Hepatocyte (in vitro differentiated cells): ENCODE measurements at regions not wholly inside any gene's neighbourhood (a gene's known extent, or its start where the extent isn't known, plus 50 kb on each side); places are given as distances from the start of the nearest gene placed in this dataset.

Experiments used
- DNase-seq: peaks from one replicate; pipeline ENCODE4 v3.0.0-alpha.2; 2016; ENCODE audit warnings: low spot score
- H2AFZ ChIP-seq: fragments of 200-600 bp; sonication (generic); 2 replicates; pipeline ENCODE4 v1.6.0; 2016; ENCODE audit warnings: antibody characterized with exemption, mild to moderate bottlenecking
- H3K27ac ChIP-seq: fragments of 200-600 bp; sonication (generic); 2 replicates; pipeline ENCODE4 v1.5.1; 2016; ENCODE audit warnings: mild to moderate bottlenecking
- H3K27me3 ChIP-seq: fragments of 200-600 bp; sonication (generic); 2 replicates; pipeline ENCODE4 v1.6.1; 2016
- H3K36me3 ChIP-seq: fragments of 200-600 bp; sonication (generic); replicated peaks from 2 replicates; pipeline ENCODE4 v1.5.1; 2016; ENCODE audit warnings: low read depth; ENCODE audit not compliant: insufficient read depth
- H3K4me1 ChIP-seq: fragments of 200-600 bp; sonication (generic); 2 replicates; pipeline ENCODE4 v1.5.1; 2016; ENCODE audit warnings: mild to moderate bottlenecking, moderate library complexity; ENCODE audit not compliant: insufficient read depth
- H3K4me2 ChIP-seq: fragments of 200-600 bp; sonication (generic); 2 replicates; pipeline ENCODE4 v1.6.0; 2016
- H3K4me3 ChIP-seq: fragments of 200-600 bp; sonication (generic); 2 replicates; pipeline ENCODE4 v1.5.1; 2016; ENCODE audit warnings: mild to moderate bottlenecking
- H3K79me2 ChIP-seq: fragments of 200-600 bp; sonication (generic); 2 replicates; pipeline ENCODE4 v1.6.0; 2017; ENCODE audit warnings: mild to moderate bottlenecking
- H3K9me2 ChIP-seq: fragments of 200-600 bp; sonication (generic); replicated peaks from 2 replicates; pipeline ENCODE4 v1.6.0; 2017; ENCODE audit warnings: mild to moderate bottlenecking; ENCODE audit not compliant: insufficient read depth
- H3K9me3 ChIP-seq: fragments of 200-600 bp; sonication (generic); 2 replicates; pipeline ENCODE4 v1.5.1; 2016; ENCODE audit warnings: low read depth, mild to moderate bottlenecking
- H4K20me1 ChIP-seq: fragments of 200-600 bp; sonication (generic); 2 replicates; pipeline ENCODE4 v1.6.0; 2016; ENCODE audit warnings: mild to moderate bottlenecking; ENCODE audit not compliant: insufficient read depth, poor library complexity, severe bottlenecking
- EZH2 ChIP-seq: fragments of 200-600 bp; sonication (generic); IDR thresholded peaks from 2 replicates; pipeline ENCODE4 v1.6.1; 2016; ENCODE audit warnings: antibody characterized with exemption, mild to moderate bottlenecking, borderline replicate concordance
- EZH2phosphoT487 ChIP-seq: fragments of 200-600 bp; sonication (generic); IDR thresholded peaks from one replicate; pipeline ENCODE4 v1.6.1; 2018; ENCODE audit warnings: antibody characterized with exemption, mild to moderate bottlenecking, low read depth, moderate library complexity; ENCODE audit not compliant: unreplicated experiment, severe bottlenecking
- WGBS: methylation state at CpG from one replicate; pipeline ENCODE4 v1.1.6; 2016; ENCODE audit warnings: low lambda C conversion rate; ENCODE audit errors: missing lambda C conversion rate; 5-methylcytosine and 5-hydroxymethylcytosine counted together
- TF ChIP-seq, protein P1 (sequence below): fragments of 200-600 bp; sonication (generic); IDR thresholded peaks from 2 replicates; pipeline ENCODE4 v1.5.1; 2016; ENCODE audit warnings: antibody characterized with exemption, mild to moderate bottlenecking; ENCODE audit not compliant: poor library complexity

GRCh38 chr3:117656391-117656790 is 946.8 kb downstream of the TUSC7 start:
- Histone ChIP-seq H3K9me2 (no peaks in the 10 kb centered on the region), H2AFZ (no peak overlapping the region), H3K9me3 (no peaks in the 10 kb centered on the region), H3K36me3 (no peaks in the 10 kb centered on the region), H3K4me2 (no peak overlapping the region), H3K27me3 (no peaks in the 10 kb centered on the region), H3K79me2 (no peaks in the 10 kb centered on the region), H4K20me1 (no peaks in the 10 kb centered on the region), H3K27ac (no peak overlapping the region), H3K4me3 (no peak overlapping the region), H3K4me1 (no peaks in the 10 kb centered on the region)
- 90% methylated on average over 1 of the region's 1 CpG for WGBS
- TF ChIP-seq, protein P1, sequence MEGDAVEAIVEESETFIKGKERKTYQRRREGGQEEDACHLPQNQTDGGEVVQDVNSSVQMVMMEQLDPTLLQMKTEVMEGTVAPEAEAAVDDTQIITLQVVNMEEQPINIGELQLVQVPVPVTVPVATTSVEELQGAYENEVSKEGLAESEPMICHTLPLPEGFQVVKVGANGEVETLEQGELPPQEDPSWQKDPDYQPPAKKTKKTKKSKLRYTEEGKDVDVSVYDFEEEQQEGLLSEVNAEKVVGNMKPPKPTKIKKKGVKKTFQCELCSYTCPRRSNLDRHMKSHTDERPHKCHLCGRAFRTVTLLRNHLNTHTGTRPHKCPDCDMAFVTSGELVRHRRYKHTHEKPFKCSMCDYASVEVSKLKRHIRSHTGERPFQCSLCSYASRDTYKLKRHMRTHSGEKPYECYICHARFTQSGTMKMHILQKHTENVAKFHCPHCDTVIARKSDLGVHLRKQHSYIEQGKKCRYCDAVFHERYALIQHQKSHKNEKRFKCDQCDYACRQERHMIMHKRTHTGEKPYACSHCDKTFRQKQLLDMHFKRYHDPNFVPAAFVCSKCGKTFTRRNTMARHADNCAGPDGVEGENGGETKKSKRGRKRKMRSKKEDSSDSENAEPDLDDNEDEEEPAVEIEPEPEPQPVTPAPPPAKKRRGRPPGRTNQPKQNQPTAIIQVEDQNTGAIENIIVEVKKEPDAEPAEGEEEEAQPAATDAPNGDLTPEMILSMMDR = no peak
- TF ChIP-seq EZH2phosphoT487 = no peak
- DNase-seq = no peak

DNA sequence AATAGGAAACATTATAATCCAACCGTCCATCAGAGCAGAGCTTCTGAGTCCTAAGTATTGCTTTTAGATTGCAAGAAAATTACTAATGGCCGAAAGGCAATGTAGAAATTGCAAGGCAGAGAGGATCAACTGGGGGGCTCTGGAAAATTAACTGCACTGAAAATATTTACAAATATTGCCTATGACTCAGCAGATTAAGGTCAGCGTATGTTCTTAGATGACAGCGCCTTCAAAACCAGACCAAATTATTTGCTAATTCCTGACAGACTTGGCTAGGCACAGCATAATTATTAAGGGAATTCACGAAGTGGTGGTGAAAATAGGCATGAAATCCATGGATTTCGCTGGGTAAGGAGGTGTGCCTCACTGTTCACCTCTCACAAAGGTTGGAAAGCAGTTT is 947.7 kb downstream of the TUSC7 start:
- no peak for TF ChIP-seq EZH2
- no peak for TF ChIP-seq EZH2phosphoT487
- TF ChIP-seq, protein P1 = no peak
- no peaks in the 10 kb centered on the region for H3K9me3 ChIP-seq
- H3K27ac ChIP-seq = no peak overlapping the region
- DNase-seq = no peak
- H3K4me1 ChIP-seq = no peaks in the 10 kb centered on the region
- no peak overlapping the region for H2AFZ ChIP-seq
- no peaks in the 10 kb centered on the region for H4K20me1 ChIP-seq
- no peaks in the 10 kb centered on the region for H3K27me3 ChIP-seq
- no peaks in the 10 kb centered on the region for H3K36me3 ChIP-seq
- no peak overlapping the region for H3K4me2 ChIP-seq
- WGBS = 92% methylated on average over 6 of the region's 6 CpGs
- no peaks in the 10 kb centered on the region for H3K79me2 ChIP-seq
- H3K9me2 ChIP-seq = no peaks in the 10 kb centered on the region
- H3K4me3 ChIP-seq = no peak overlapping the region

DNA sequence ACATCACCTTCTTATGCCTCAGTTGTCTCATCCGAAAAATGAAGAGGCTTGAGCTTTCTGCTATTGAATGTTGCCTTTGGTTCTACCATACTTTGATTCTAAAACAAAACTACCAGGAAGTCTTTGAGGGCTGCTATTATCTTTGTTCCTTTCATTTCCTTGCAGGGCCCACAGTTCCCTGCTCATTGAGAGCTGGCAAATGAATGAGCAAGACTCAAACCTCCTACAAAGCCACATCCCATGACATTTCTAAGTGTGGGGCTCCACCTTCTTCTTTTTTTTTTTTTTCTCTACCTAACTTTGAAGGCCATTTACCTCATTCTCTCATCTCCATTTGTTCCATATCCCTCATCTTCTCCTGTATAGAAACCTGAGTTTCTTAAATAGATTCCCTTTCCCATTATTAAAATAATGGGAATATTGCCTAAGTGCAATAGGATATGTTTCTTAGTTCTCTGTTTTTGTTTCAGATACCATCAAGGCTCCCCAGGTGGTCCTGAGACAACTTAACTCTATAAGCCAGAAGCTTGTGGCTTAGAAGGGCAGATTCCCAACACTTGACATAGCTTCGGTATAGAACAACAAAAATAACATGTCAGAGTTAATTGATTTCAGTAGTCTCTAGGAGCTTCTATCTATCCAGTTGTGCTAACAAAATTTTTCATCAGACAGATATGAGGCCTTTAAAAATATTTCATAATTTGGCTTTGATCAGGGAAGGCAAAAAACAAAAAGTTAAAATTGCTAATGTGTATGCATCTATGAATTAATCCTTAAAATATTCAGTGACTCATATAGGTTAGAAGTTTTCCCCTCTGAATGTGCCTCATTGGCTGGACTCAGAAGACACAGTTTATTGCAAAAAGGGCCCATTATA is 951.6 kb downstream of the TUSC7 start:
- Histone ChIP-seq H3K4me1 (no peaks in the 10 kb centered on the region), H3K4me3 (no peak overlapping the region), H3K36me3 (no peaks in the 10 kb centered on the region), H3K27me3 (no peaks in the 10 kb centered on the region), H3K27ac (no peak overlapping the region), H3K9me3 (no peaks in the 10 kb centered on the region), H3K4me2 (no peak overlapping the region), H2AFZ (no peak overlapping the region), H4K20me1 (no peaks in the 10 kb centered on the region), H3K79me2 (no peaks in the 10 kb centered on the region), H3K9me2 (no peaks in the 10 kb centered on the region)
- 93% methylated on average over 2 of the region's 2 CpGs for WGBS
- no peak for TF ChIP-seq EZH2
- TF ChIP-seq, protein P1 = no peak
- no peak for TF ChIP-seq EZH2phosphoT487
- no peak for DNase-seq

DNA sequence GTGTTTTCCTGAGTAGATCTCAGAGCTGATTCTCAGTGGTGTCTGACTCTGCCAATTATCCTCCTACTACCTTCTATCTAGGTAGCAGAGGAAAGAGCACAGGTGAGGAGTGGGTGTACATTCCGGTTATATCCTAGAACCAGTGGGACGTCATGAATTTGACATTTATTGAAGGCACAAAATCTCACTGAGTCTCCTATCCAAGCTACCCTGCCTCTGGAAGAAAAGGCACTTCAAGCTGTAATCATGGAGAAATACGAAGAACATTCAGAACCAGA is 952.2 kb downstream of the TUSC7 start:
- TF ChIP-seq EZH2phosphoT487 = no peak
- TF ChIP-seq, protein P1 = no peak
- TF ChIP-seq EZH2 = no peak
- H3K4me3 ChIP-seq = no peak overlapping the region
- no peak overlapping the region for H3K4me2 ChIP-seq
- H3K27ac ChIP-seq = no peak overlapping the region
- H4K20me1 ChIP-seq = no peaks in the 10 kb centered on the region
- H3K27me3 ChIP-seq = no peaks in the 10 kb centered on the region
- H3K4me1 ChIP-seq = no peaks in the 10 kb centered on the region
- H3K9me3 ChIP-seq = no peaks in the 10 kb centered on the region
- no peak overlapping the region for H2AFZ ChIP-seq
- DNase-seq = no peak
- 90% methylated on average over 3 of the region's 3 CpGs for WGBS
- H3K36me3 ChIP-seq = no peaks in the 10 kb centered on the region
- H3K9me2 ChIP-seq = no peaks in the 10 kb centered on the region
- no peaks in the 10 kb centered on the region for H3K79me2 ChIP-seq
